ELR (cell line): ENCODE measurements at regions not wholly inside any gene's neighbourhood (a gene's known extent, or its start where the extent isn't known, plus 50 kb on each side); places are given as distances from the start of the nearest gene placed in this dataset.

ENCODE experiments used
- DNase-seq: peaks from one replicate; pipeline ENCODE4 v3.0.0-alpha.2; 2015; ENCODE audit warnings: low read depth

GRCh38 chr14:51478175-51478621, 173.5 kb upstream of the FRMD6 start:
- DNase-seq, result no peak

GRCh38 chr14:51479584-51480325, 172.0 kb upstream of the FRMD6 start:
- no peak for DNase-seq

GRCh38 chr14:51481643-51482042, 170.1 kb upstream of the FRMD6 start:
- DNase-seq, result no peak

GRCh38 chr14:51482102-51482501, 169.6 kb upstream of the FRMD6 start:
- DNase-seq, result no peak

- DNase-seq, result no peak
Measured at GRCh38 chr14:51484485-51484884, 167.2 kb upstream of the FRMD6 start.

- DNase-seq, result no peak
Measured at GRCh38 chr14:51485733-51486132, 166.0 kb upstream of the FRMD6 start.

- DNase-seq, result no peak
Measured at GRCh38 chr14:51487848-51488247, 163.9 kb upstream of the FRMD6 start.

- DNase-seq, result no peak
Measured at GRCh38 chr14:51488569-51489220, 163.0 kb upstream of the FRMD6 start.

- DNase-seq, result peak; percentile 57
Measured at GRCh38 chr14:51490205-51490604, 161.5 kb upstream of the FRMD6 start.

- no peak for DNase-seq
Measured at GRCh38 chr14:51491036-51491545, 160.6 kb upstream of the FRMD6 start.

GRCh38 chr14:51491776-51492175, 159.9 kb upstream of the FRMD6 start:
- DNase-seq, result no peak

GRCh38 chr14:51495319-51495718, 156.4 kb upstream of the FRMD6 start:
- no peak for DNase-seq

- no peak for DNase-seq
Measured at GRCh38 chr14:51498411-51499227, 153.1 kb upstream of the FRMD6 start.

- no peak for DNase-seq
Measured at GRCh38 chr14:51500776-51501175, 150.9 kb upstream of the FRMD6 start.

GRCh38 chr14:51501746-51502145, 150.0 kb upstream of the FRMD6 start:
- DNase-seq, result no peak

GRCh38 chr14:51504669-51505068, 147.0 kb upstream of the FRMD6 start:
- no peak for DNase-seq

- DNase-seq, result no peak
Measured at GRCh38 chr14:51507511-51507905, 144.2 kb upstream of the FRMD6 start.

- no peak for DNase-seq
Measured at GRCh38 chr14:51507906-51508511, 143.7 kb upstream of the FRMD6 start.

GRCh38 chr14:51511265-51511664, 140.4 kb upstream of the FRMD6 start:
- peak; percentile 40 for DNase-seq

GRCh38 chr14:51512316-51512715, 139.4 kb upstream of the FRMD6 start:
- DNase-seq, result no peak

GRCh38 chr14:51513281-51513680, 138.4 kb upstream of the FRMD6 start:
- DNase-seq, result no peak

GRCh38 chr14:51513933-51514332, 137.8 kb upstream of the FRMD6 start:
- DNase-seq, result no peak
